ENCODE measurements at regions not wholly inside any gene's neighbourhood (a gene's known extent, or its start where the extent isn't known, plus 50 kb on each side); places are given as distances from the start of the nearest gene placed in this dataset.

DNA sequence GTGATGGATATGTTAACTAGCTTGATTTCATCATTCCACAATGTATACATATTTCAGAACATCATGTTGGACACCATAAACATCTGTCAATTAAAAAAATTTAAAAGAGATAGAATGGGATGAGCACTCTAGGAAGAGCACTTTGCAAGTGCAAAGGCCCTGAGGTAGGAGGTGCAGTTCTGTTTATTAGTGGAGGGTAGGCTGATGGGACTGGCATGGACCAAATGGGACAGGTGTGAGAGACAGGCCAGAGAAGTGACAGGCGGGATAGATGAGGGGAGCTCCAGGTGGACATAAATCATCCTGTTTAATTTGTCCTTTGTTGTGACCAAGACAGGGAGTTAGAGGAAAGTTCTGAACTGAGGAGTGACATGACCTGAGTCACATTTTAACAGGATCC is 477.9 kb downstream of the TSN start:
- no peak for DNase-seq (ENCODE audit: low spot score)

- peak; percentile 51 for DNase-seq (ENCODE audit: low spot score)
Measured at GRCh38 chr2:122236152-122236874, 480.9 kb downstream of the TSN start.

GRCh38 chr2:122236925-122237324 is 481.5 kb downstream of the TSN start:
- DNase-seq (ENCODE audit: low spot score) = no peak

DNA sequence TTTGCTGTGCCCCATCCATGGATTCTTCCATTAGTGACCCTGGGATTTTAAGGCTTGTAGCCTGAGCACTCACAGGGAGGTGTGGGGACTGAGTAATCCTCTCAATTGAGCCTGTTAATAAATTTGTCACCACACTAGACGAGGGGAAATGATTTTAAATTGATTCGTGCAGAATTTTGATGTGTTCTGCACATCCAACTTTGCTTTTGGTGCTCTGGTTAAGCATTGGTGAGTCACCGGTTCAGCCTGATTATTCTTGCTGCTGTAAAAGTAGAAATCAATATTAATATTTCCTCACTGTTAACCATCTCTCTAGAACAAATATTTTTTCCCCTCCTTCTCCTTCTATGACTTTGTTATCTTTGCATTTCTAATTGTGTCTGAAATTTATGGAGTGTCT is 482.0 kb downstream of the TSN start:
- DNase-seq (ENCODE audit: low spot score) = no peak

DNA sequence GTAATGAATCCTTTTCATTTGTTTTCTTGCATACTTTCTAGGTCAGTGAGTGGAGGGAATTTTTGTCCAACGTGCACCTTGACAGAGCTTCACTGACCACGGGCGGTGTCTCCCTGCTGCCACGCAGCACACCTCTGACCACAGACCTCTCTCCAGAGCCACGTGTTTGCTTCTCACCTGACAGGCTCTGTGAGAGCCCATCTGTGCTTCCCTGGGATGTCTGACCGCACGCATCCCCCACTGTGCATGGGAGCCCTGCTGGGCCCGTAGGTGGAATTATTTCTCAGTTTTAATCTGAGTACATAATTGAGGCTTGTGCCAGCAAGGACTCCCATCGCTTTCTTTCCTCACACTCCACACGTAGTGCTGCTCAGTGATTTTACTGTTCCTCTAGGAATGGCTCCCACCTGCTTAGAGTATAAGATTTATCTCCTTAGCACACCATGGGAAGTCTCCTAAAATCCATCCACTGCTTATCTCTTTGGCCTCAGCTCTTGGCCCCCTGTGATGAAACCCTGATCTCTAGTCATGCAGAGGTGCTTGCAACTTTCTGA is 482.6 kb downstream of the TSN start:
- DNase-seq (ENCODE audit: low spot score) = no peak

DNA sequence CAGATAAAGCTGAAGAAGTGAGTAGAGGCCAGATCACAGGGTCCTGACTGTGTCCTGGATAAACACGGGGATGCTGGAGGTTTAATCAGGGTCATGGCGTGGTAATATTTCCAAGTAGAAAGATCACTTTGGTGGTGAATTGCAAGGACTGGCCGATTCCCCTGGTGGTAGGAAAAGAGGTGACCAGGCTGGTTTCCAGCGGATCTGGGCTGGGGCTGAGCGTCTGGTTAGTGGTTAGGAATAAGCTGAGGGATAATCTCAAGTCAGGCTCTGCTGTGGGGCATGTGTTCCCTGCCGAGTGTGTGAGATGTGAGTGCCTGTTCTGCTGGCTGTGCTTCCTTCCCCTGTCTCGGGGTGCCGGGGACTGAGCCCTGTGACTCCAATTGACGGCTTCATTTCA is 484.0 kb downstream of the TSN start:
- no peak for DNase-seq (ENCODE audit: low spot score)

DNA sequence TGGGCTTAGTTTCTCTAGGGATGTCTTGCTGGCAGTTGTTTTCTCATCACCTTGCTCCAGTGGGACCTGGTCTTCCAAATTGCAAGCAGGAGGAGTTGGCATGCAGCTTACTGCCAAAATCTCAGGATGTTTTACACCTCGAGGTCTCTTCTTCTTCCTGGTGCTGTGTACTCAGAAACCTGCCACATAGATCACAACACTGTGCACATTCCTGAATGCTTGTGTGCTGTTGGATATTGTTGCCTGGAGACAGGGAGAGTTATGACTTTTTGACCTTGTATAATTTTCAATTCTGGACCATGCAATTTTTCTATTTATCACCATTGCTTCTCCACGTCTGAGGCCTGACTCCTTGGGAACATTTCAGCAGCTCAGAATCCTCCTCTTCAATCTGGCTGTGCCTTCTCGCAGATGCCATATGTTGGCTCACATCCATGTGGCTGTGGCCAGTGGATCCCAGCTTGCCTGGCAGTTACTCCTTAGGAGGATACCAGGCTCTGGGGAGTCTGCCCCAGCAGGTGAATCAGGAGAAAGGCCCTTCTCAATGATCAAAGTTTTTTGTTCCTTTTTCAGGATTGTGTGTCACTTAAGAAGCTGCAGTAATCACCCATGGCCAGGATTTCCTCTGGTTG is 489.3 kb downstream of the TSN start:
- DNase-seq (ENCODE audit: low spot score) = no peak

GRCh38 chr2:122249673-122250072 is 494.2 kb downstream of the TSN start:
- DNase-seq (ENCODE audit: low spot score) = no peak

- no peak for DNase-seq (ENCODE audit: low spot score)
Measured at GRCh38 chr2:122251158-122251557, 495.7 kb downstream of the TSN start.

GRCh38 chr2:122251566-122251965 is 496.1 kb downstream of the TSN start:
- DNase-seq (ENCODE audit: low spot score) = no peak

DNA sequence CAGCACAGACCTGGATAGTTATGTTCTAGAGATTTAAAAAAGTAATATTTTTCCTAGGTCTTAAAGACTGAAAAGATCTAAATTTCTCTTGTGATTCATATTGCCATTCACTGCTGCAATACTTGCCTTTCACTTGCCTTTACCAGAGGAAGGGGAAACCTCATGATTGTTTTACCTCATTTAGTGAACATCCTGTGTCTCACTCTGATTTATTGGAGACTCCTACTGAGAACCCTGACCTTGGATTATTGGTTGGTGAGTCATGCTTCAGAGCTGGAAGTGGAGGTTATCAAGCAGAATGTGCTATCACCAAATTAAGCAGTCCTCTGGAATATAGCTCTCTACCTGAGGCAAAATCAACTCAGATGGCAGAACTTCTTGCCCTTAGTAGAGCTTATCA is 500.5 kb downstream of the TSN start:
- DNase-seq (ENCODE audit: low spot score) = no peak

DNA sequence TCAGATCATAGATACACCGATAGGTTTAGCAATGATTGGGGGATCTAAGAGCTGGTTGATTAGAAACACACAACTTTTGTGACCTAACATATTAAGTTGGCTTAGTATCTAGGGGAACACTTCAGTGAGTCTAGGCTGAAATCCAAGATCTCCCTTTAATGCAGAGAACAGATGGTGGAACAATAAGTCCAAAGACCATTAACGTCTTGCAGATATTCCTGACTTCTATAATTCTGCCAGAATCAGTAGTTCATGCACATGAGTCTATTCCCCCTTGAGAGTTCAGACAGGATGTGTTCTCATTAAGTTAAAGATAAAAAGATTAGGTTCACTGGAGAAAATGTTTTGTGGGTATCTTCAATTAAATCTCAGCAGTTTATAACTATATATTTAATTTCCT is 506.5 kb downstream of the TSN start:
- DNase-seq (ENCODE audit: low spot score) = no peak

DNA sequence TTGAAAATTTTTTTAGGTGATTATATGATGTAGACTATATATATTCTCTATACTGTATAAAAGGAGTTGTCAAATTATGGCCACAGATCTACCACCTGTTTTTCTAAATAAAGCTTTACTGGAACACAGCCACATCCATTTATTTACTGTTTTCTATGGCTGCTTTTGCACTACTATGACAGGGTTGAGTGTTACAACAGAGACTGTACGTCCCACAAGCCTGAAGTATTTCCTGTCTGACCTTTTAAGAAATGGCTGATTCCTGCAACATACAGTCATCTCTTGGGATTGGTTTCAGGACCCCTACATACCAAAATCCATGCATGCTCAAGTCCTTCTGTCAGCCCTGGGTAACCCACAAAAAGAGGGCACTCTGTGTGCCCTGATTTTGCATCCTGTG is 508.3 kb downstream of the TSN start:
- no peak for DNase-seq (ENCODE audit: low spot score)

GRCh38 chr2:122266636-122267035 is 511.2 kb downstream of the TSN start:
- no peak for DNase-seq (ENCODE audit: low spot score)

GRCh38 chr2:122267947-122268346 is 512.5 kb downstream of the TSN start:
- DNase-seq (ENCODE audit: low spot score) = no peak

DNA sequence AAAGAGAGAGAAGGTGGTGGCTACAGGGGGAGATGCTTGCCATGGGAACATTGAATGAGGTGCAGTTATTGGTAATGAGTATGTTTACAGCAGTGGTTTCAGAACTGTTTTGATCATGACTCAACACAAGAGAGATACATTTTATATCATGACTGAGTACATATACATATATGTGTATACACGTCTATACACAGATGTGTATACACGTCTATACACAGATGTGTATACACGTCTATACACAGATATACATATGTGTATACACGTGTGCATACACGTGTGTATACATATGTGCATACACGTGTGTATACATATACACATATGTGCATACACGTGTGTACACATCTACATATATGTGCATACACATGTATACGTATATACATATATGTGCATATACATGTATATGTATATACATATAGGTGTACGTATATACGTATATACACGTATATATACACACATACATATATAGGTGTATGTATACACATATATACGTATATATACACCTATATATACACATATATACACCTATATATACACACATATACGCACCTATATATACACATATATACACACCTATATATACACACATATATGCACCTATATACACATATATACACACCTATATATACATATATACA is 518.5 kb downstream of the TSN start:
- no peak for DNase-seq (ENCODE audit: low spot score)

DNA sequence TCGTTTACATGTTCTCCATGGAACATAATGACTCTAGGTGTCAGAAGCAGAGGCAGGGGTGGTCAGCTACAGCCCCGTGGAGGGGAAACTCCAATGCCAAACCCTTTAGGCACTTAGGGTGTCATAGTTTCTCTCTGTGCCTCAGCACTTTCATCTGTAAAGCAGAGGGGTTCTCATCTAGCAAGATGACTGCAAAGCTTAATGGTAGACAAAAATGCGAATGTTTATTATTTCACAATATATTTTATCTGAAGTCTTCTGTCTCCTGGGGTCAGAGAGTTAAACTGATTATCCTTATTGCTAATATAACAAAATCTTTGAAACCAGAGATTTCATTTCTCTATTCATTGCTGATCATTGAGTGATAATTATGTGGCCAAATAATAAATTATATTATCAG is 522.5 kb downstream of the TSN start:
- no peak for DNase-seq (ENCODE audit: low spot score)

- DNase-seq (ENCODE audit: low spot score) = no peak
Measured at GRCh38 chr2:122300758-122301157, 545.3 kb downstream of the TSN start.

- DNase-seq (ENCODE audit: low spot score) = no peak
Measured at GRCh38 chr2:122307763-122308162, 552.3 kb downstream of the TSN start.

GRCh38 chr2:122315306-122315705 is 559.9 kb downstream of the TSN start:
- DNase-seq (ENCODE audit: low spot score) = no peak

- peak; percentile 11 for DNase-seq (ENCODE audit: low spot score)
Measured at GRCh38 chr2:122319539-122320132, 564.2 kb downstream of the TSN start.

- DNase-seq (ENCODE audit: low spot score) = no peak
Measured at GRCh38 chr2:122322815-122323214, 567.4 kb downstream of the TSN start.

DNA sequence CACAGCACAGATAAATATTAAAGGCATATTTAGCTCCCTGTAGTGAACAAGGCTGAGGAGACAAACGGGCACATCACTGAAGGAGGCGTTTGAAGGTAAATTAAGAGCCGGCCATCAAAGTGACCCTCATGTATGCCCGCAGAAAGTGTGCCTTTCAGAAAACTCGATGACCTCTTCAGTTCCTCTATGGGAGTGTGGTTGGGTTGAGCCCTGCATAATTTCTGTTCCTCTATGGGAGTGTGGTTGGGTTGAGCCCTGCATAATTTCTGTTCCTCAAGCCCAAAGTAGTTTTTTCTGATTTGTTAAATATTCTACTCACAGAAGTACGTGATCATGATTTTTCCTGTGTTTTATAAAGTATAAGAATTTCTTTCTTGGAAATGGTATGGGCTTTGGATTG is 568.5 kb downstream of the TSN start:
- no peak for DNase-seq (ENCODE audit: low spot score)

Measured in COLO829 (cell line).